Astrocyte (in vitro differentiated cells and primary cell): ENCODE measurements at regions not wholly inside any gene's neighbourhood (a gene's known extent, or its start where the extent isn't known, plus 50 kb on each side); places are given as distances from the start of the nearest gene placed in this dataset.

Experiments used
- DNase-seq: peaks from one replicate; pipeline ENCODE4 v3.0.0-alpha.2; 2010; ENCODE audit warnings: low read depth
- FAIRE-seq: peaks from 2 replicates; lab custom pipeline; 2011; peaks lifted over from hg19 to GRCh38; lab: Jason Lieb, UNC
- H2AFZ ChIP-seq: 2 replicates; pipeline ENCODE4 v1.6.0; 2012; ENCODE audit warnings: low read depth, low read length, inconsistent platforms
- H3K27ac ChIP-seq: 2 replicates; pipeline ENCODE4 v1.5.1; 2011; ENCODE audit warnings: low read depth, low read length, inconsistent platforms
- H3K27me3 ChIP-seq: 2 replicates; pipeline ENCODE4 v1.6.0; 2011; ENCODE audit warnings: low read length, inconsistent platforms; ENCODE audit not compliant: insufficient read depth
- H3K36me3 ChIP-seq: 2 replicates; pipeline ENCODE4 v1.5.1; 2011; ENCODE audit warnings: low read length, inconsistent platforms; ENCODE audit not compliant: insufficient read depth
- H3K4me1 ChIP-seq: 2 replicates; pipeline ENCODE4 v1.5.1; 2011; ENCODE audit warnings: low read length, inconsistent platforms; ENCODE audit not compliant: insufficient read depth
- H3K4me2 ChIP-seq: 2 replicates; pipeline ENCODE4 v1.6.0; 2012; ENCODE audit warnings: low read length, inconsistent platforms
- H3K4me3 ChIP-seq: 2 replicates; pipeline ENCODE4 v1.5.1; 2011; ENCODE audit warnings: low read depth, mild to moderate bottlenecking, low read length, inconsistent platforms; ENCODE audit not compliant: insufficient read depth
- H3K79me2 ChIP-seq: 2 replicates; pipeline ENCODE4 v1.6.0; 2012; ENCODE audit warnings: mild to moderate bottlenecking, low read length, inconsistent platforms; ENCODE audit not compliant: insufficient read depth
- H3K9ac ChIP-seq: 2 replicates; pipeline ENCODE4 v1.6.0; 2012; ENCODE audit warnings: mild to moderate bottlenecking, low read length, inconsistent platforms
- H3K9me3 ChIP-seq: 2 replicates; pipeline ENCODE4 v1.5.1; 2012; ENCODE audit warnings: low read depth, mild to moderate bottlenecking, low read length, inconsistent platforms; ENCODE audit not compliant: insufficient read depth
- H4K20me1 ChIP-seq: 2 replicates; pipeline ENCODE4 v1.6.0; 2012; ENCODE audit warnings: low read length, inconsistent platforms; ENCODE audit not compliant: insufficient read depth
- H3K27ac Mint-ChIP-seq: one replicate; pipeline ENCODE4 v1.8.0; 2021; ENCODE audit warnings: mild to moderate bottlenecking, mixed read lengths; ENCODE audit not compliant: unreplicated experiment
- H3K27me3 Mint-ChIP-seq: one replicate; pipeline ENCODE4 v1.8.0; 2021; ENCODE audit warnings: low read depth, mixed read lengths; ENCODE audit not compliant: unreplicated experiment
- H3K36me3 Mint-ChIP-seq: one replicate; pipeline ENCODE4 v1.8.0; 2021; ENCODE audit warnings: low read depth, mixed read lengths; ENCODE audit not compliant: unreplicated experiment
- H3K4me1 Mint-ChIP-seq: one replicate; pipeline ENCODE4 v1.8.0; 2021; ENCODE audit warnings: low read depth, mixed read lengths; ENCODE audit not compliant: unreplicated experiment
- H3K4me3 Mint-ChIP-seq: one replicate; pipeline ENCODE4 v1.8.0; 2021; ENCODE audit warnings: mild to moderate bottlenecking, moderate library complexity, mixed read lengths; ENCODE audit not compliant: unreplicated experiment
- H3K9me3 Mint-ChIP-seq: one replicate; pipeline ENCODE4 v1.8.0; 2021; ENCODE audit warnings: mild to moderate bottlenecking, mixed read lengths; ENCODE audit not compliant: unreplicated experiment
- EZH2 ChIP-seq: IDR thresholded peaks from 2 replicates; pipeline ENCODE4 v1.6.1; 2012; ENCODE audit warnings: mild to moderate bottlenecking, low read length, inconsistent platforms; ENCODE audit not compliant: insufficient read depth
- TF ChIP-seq, protein P1 (sequence below): IDR thresholded peaks from 2 replicates; pipeline ENCODE4 v1.5.1; 2011; ENCODE audit warnings: low read depth, mild to moderate bottlenecking, inconsistent platforms, low read length, moderate library complexity; ENCODE audit not compliant: insufficient read depth

DNA sequence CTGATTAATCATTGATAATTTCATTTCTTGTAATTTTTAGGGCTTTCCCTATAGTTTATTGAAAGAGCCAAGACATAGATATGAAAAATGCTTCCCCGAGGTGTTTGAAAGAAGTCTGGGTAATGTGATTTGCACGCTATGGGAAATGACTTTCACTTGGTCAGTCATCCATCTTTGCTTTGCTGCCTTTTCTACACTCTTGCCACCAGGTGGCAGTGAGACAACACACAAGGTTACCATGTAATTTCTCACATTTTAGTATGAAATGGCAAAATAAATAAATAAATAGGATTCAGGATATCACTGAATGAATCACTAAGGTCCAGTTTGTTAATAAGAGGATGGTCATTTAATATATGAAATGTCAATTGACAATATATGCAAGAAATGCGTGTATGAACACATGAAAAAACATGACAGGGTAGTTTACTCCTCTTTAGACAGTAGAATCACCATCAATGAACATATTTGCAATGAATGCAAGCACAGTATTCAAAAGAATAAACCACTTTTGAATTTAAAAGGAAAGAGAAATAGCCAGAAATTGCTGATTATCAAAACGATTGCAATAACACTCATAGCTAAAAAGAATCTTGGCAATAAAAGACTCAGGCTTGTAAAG lies 52.2 kb upstream of the KCNH7 start:
- no peak overlapping the region for H3K9ac ChIP-seq
- H3K27me3 ChIP-seq: no peaks in the 10 kb centered on the region
- H3K27ac ChIP-seq: no peak overlapping the region
- H3K9me3 ChIP-seq: no peaks in the 10 kb centered on the region
- H3K4me2 ChIP-seq: peak overlapping the region; percentile 69
- Mint-ChIP-seq H3K4me1 (peaks cover 12% of the 10 kb centered on the region), H3K27me3 (no peaks in the 10 kb centered on the region), H3K27ac (no peak overlapping the region), H3K36me3 (no peaks in the 10 kb centered on the region), H3K9me3 (no peaks in the 10 kb centered on the region), H3K4me3 (no peak overlapping the region)
- no peaks in the 10 kb centered on the region for H3K36me3 ChIP-seq
- TF ChIP-seq, protein P1, sequence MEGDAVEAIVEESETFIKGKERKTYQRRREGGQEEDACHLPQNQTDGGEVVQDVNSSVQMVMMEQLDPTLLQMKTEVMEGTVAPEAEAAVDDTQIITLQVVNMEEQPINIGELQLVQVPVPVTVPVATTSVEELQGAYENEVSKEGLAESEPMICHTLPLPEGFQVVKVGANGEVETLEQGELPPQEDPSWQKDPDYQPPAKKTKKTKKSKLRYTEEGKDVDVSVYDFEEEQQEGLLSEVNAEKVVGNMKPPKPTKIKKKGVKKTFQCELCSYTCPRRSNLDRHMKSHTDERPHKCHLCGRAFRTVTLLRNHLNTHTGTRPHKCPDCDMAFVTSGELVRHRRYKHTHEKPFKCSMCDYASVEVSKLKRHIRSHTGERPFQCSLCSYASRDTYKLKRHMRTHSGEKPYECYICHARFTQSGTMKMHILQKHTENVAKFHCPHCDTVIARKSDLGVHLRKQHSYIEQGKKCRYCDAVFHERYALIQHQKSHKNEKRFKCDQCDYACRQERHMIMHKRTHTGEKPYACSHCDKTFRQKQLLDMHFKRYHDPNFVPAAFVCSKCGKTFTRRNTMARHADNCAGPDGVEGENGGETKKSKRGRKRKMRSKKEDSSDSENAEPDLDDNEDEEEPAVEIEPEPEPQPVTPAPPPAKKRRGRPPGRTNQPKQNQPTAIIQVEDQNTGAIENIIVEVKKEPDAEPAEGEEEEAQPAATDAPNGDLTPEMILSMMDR: peak; percentile 93
- TF ChIP-seq EZH2: no peak
- H4K20me1 ChIP-seq: no peaks in the 10 kb centered on the region
- FAIRE-seq: peak; percentile 50
- no peaks in the 10 kb centered on the region for H3K79me2 ChIP-seq
- H3K4me1 ChIP-seq: no peaks in the 10 kb centered on the region
- no peak overlapping the region for H3K4me3 ChIP-seq
- DNase-seq: peak; percentile 44
- H2AFZ ChIP-seq: no peak overlapping the region

GRCh38 chr2:162888652-162889051 lies 50.1 kb upstream of the KCNH7 start:
- Histone ChIP-seq H3K27ac (no peak overlapping the region), H3K27me3 (no peaks in the 10 kb centered on the region), H3K79me2 (no peaks in the 10 kb centered on the region), H3K9ac (no peak overlapping the region), H4K20me1 (no peaks in the 10 kb centered on the region), H3K36me3 (no peaks in the 10 kb centered on the region), H3K4me1 (no peaks in the 10 kb centered on the region), H3K4me3 (no peak overlapping the region), H3K4me2 (no peak overlapping the region), H3K9me3 (no peaks in the 10 kb centered on the region), H2AFZ (no peak overlapping the region)
- Mint-ChIP-seq H3K4me3 (no peak overlapping the region), H3K36me3 (no peaks in the 10 kb centered on the region), H3K27ac (no peak overlapping the region), H3K27me3 (no peaks in the 10 kb centered on the region), H3K9me3 (no peaks in the 10 kb centered on the region), H3K4me1 (peaks cover 12% of the 10 kb centered on the region)
- peak; percentile 13 for DNase-seq
- no peak for TF ChIP-seq EZH2
- TF ChIP-seq, protein P1: no peak
- no peak for FAIRE-seq
